GM18907 (cell line): ENCODE measurements at regions not wholly inside any gene's neighbourhood (a gene's known extent, or its start where the extent isn't known, plus 50 kb on each side); places are given as distances from the start of the nearest gene placed in this dataset.

Experiments used
- ATAC-seq: cut with Tn5 transposase; IDR thresholded peaks from one replicate; pipeline ENCODE4 v1.9.1; 2021; ENCODE audit warnings: mild to moderate bottlenecking, moderate library complexity; ENCODE audit not compliant: unreplicated experiment

DNA sequence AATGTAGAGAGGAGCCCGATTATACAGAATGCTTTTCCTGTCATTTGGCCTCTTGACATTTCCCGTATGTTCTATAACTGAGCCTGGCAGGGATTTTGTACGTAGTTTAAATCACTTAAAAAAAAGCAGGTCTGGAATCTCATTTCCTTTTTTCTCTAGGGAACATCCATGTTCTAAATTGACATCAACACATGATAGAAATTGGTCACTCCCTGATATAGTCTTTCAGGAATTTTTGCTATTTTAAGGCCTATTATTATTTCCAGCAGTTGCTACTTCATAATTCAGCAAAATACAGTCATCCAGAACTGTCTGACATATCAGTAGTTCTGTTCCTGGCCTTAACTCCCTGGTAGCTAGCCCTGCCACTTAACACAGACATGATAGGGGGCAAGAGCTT is 565.7 kb upstream of the ZEB2 start:
- no peak for ATAC-seq

GRCh38 chr2:145080426-145080825 is 560.5 kb upstream of the ZEB2 start:
- no peak for ATAC-seq

- no peak for ATAC-seq
Observed at GRCh38 chr2:145079641-145080040, 559.7 kb upstream of the ZEB2 start.

DNA sequence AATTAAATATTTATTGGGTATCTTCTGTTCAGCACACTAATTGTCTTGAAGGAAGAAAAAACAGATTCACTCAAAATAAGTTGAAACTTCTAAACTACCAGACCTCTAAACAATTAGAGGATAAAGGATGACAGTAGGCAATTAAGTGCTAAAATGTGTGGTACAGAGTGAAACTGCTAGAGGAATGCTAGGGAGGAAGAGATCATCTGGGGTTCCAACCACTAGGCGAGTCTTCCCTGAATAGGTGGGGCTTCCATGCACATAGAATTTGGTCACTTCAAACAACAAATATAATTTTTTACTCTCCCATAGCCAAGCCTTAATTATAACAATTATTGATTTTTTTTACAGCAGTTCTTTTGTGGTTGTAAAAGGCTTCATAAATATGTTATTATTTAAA is 559.0 kb upstream of the ZEB2 start:
- ATAC-seq, result no peak

DNA sequence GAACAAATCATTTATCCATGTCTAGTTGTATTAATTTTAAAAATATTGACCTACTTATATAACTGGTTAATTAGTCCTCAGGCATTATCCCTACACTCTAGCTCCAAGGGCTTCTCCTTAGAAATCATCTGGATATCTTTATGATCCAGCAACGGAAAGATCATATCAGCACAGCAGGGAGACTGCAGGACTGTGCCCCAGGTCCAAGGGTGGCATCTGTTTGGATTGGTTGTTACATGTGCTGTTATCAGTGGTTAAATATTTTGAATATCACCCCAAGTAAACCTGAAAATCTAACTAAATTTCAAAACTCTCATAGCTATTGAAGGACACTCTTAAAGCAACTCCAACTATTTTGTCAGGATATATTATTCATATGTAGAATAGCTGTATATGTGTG is 556.2 kb upstream of the ZEB2 start:
- ATAC-seq, result no peak

DNA sequence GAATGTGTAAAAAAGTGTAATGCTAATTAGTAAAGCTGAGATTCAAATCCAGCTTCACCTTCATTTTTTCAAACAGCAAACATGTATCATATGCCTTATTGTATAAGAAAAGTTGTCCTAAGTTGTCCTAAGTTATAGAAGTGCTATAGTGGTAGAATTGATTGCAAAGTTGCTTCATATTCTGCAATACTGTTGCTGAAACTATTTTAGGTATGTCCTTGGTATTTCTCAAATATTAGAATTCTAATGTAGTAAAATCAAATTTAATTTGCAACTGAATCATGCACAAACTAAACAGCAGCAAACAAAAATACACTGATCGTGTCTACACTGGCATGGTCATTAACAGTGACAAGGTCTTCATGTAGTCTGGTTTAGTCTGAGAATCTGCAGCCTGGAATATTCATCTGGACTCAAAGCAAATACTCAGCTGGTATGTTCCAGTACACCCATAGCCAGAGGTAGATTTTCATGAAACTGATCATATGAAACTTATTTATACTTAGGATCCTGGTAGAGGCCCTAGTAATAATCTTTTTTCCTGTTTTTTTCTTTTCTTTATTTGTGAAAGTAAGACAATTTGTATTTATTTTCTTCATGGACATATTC is 555.6 kb upstream of the ZEB2 start:
- no peak for ATAC-seq

DNA sequence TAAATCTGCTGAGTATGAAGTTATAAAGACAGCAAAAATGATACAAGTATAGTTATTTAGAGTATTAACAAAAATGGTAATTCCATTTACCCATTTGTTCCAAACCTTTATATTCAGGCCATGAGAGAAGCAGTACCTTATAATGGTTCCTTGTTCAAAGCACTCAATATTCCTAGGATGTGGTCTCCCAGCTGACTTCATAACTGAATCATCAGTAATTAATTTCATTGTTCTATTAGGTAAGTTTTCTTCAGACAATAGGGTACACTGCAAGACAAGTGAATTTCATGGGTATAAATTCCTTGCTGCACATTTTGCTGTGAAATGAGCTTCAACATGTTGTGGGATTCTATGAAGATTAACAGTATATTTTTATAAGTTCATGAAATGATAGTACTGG is 550.8 kb upstream of the ZEB2 start:
- ATAC-seq, result no peak

DNA sequence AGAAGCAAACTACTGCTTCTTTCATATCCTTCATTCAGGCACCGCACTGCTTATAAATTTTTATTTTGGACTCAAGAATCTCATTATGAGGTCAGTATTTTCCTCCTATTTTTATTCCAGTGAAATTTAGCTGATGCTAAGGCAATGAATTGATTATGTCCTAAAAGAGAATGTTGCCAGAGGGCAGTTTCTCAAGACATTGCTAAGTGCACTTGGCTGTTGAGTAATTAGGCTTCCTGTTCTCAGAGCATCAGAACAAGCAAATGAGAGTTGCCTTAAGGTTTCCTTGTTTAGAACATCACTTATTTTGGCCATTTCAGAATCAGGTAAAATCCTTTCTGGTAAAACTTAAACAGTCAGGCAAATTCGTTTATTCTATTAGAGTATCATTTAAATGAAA is 548.6 kb upstream of the ZEB2 start:
- no peak for ATAC-seq

- ATAC-seq, result no peak
Observed at GRCh38 chr2:145067549-145068030, 547.7 kb upstream of the ZEB2 start.

GRCh38 chr2:145066856-145067548 is 547.1 kb upstream of the ZEB2 start:
- no peak for ATAC-seq

DNA sequence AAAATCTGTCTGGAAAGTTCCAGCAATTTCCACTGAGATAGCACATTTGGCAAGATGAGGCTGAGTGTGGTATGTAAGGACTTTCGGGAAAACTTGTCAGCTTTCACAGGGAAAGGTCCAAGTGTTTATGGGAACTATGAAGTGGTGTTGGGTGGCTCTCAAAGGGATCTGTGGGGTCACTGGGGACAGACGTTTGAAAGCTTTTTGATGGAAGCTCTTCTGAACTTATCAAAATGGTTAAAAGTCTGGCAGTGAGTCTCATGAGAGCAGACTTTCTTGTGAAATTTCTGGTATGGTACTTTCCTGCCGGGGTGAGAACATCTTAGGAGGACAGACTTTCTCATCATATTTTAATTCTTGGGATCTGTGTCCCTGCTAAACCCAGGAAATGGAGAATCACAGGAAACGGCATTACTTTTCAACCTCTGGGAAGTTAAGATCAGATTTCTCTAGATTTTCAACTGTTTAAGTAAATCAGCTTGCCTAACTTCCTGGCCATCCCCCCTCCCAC is 546.3 kb upstream of the ZEB2 start:
- ATAC-seq, result no peak

- no peak for ATAC-seq
Observed at GRCh38 chr2:145065342-145065741, 545.4 kb upstream of the ZEB2 start.

GRCh38 chr2:145064511-145064910 is 544.6 kb upstream of the ZEB2 start:
- ATAC-seq, result no peak

DNA sequence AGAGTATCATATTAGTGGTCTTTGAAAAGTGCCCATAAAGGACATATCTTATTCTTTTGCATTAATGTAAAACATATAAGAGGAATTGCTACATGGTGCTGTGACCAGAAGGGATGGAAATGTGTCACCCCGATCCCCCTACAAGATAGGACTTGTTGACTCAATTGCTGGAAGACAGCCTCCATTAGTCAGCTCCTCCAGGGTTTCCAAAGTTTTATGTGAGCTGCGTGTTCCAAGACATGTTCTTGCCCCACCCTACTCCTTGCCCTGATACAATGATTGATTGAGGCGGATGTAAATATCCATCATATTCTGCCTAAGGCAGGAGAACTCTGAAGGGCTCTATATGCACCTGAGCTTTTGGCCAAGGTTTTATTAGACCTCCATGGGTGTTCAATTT is 541.0 kb upstream of the ZEB2 start:
- ATAC-seq, result no peak

- ATAC-seq, result no peak
Observed at GRCh38 chr2:145059914-145060313, 540.0 kb upstream of the ZEB2 start.

GRCh38 chr2:145059343-145059742 is 539.4 kb upstream of the ZEB2 start:
- no peak for ATAC-seq

DNA sequence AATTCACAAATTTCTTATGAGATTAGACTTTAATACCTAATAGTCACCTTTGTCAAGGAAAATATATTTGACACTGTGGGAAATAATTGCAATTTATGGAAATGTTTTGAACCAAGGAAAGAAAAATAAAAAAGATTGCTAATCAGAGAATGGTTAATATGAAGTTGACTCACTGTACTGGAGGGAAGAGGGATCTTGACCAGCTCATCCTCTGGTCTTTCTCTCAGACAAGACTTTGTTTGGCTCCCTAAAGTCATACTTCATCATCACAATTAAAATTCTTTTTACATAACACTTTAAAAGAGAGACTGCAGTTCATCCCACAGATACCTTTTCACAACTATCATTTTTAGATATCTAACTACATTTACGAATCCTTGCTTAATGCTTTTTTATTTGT is 538.5 kb upstream of the ZEB2 start:
- ATAC-seq, result no peak

DNA sequence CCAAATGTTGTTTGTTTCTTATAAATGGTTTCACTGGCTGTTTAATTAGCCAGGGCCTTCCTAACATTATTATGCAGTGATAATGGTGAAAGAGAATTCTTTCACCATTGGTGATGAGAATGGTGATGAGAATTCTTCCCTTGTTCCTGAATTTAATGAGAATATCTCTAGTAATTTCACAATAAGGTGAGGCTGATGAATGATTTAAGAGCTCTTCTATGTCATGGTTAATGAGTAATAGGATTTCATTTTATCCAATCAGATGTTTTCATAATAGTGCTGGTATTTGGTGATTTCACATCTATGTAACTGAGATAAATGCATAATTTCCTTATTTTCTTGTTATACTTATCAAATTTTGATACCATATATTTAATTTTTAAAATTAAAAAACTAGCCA is 535.7 kb upstream of the ZEB2 start:
- no peak for ATAC-seq

GRCh38 chr2:145050134-145050533 is 530.2 kb upstream of the ZEB2 start:
- no peak for ATAC-seq

DNA sequence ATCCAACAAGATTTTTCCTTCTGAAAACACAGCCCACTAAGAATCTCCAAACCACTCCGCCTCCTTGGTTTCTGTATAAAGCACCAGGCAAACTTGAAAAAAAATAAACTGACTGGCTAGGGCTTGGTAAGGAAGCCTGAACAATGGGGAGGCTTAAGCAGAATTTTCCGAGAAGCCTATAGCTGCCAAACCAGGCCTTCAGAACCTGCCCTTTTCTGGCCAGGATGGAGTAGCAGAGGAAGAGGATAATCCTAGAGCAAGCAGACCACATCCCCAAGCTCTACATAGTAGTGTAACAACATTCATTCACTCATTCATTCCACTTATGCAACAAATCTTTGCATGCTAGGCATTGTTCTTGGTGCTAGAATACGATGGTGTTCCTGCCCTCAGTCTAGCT is 529.6 kb upstream of the ZEB2 start:
- no peak for ATAC-seq

DNA sequence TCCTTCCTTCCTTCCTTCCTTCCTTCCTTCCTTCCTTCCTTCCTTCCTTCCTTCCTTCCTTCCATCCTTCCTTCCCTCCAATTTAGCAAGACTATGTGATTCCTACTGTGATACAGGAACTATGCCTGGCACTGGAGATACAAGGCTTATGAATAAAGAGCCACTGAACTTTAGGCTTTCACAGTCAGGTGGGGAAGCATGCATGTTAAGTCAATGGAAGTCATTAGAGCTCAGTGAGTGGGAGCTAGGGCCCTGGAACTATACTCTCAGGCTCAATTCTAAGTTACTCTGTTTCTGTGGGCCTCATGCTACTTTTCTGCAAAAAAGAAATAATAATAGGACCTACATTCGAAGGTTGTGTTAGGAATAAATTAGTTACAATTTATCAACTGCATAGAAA is 527.6 kb upstream of the ZEB2 start:
- ATAC-seq, result no peak

GRCh38 chr2:145044491-145044890 is 524.6 kb upstream of the ZEB2 start:
- ATAC-seq, result no peak

GRCh38 chr2:145043399-145043834 is 523.5 kb upstream of the ZEB2 start:
- ATAC-seq, result no peak
